A549 (cell line): ENCODE measurements at regions not wholly inside any gene's neighbourhood (a gene's known extent, or its start where the extent isn't known, plus 50 kb on each side); places are given as distances from the start of the nearest gene placed in this dataset.

ENCODE experiments used
- ATAC-seq, 2 experiments: fragments of 200-7000 bp in 1 of 2; fragments of >200 bp in 1 of 2; cut with Nextera tagmentation in 1 of 2; cut with Tn5 transposase in 1 of 2; 3 replicates each; pipeline versions ENCODE4 v1.8.0 to v1.9.1; 2018 to 2020; ENCODE audit warnings: mild to moderate bottlenecking in 1 of 2, moderate library complexity in 1 of 2
- CTCF ChIA-PET: fragments of 300-600 bp; sonication (Branson Sonifier 250); formaldehyde crosslinking; extraction: SDS; loops from one replicate; lab custom pipeline; 2021; ENCODE audit warnings: antibody characterized with exemption, inconsistent platforms; lab: Yijun Ruan, JAX
- POLR2A ChIA-PET: fragments of 350-600 bp; formaldehyde crosslinking; extraction: SDS; loops from one replicate; lab custom pipeline; 2021; ENCODE audit warnings: antibody characterized with exemption, inconsistent platforms; lab: Yijun Ruan, JAX
- DNase-seq, 2 experiments: peaks; one replicate each; pipeline versions ENCODE4 v3.0.0 to v3.0.0-alpha.2; 2011 to 2016; ENCODE audit warnings: low read depth in 1 of 2, low spot score in 1 of 2
- FAIRE-seq: peaks from 2 replicates; lab custom pipeline; 2011; peaks lifted over from hg19 to GRCh38; lab: Jason Lieb, UNC
- H3K27ac ChIP-seq, 2 experiments: fragments of >200 bp; sonication (Bioruptor Twin); formaldehyde crosslinking; 3 replicates each; pipeline ENCODE4 v1.5.1; 2016 to 2017
- H3K4me1 ChIP-seq: fragments of >200 bp; sonication (Bioruptor Twin); formaldehyde crosslinking; 3 replicates; pipeline ENCODE4 v1.6.1; 2016
- H3K4me2 ChIP-seq: fragments of >200 bp; sonication (Bioruptor Twin); formaldehyde crosslinking; 3 replicates; pipeline ENCODE4 v1.6.1; 2016
- H3K4me3 ChIP-seq: fragments of >200 bp; sonication (Bioruptor Twin); formaldehyde crosslinking; 3 replicates; pipeline ENCODE4 v1.5.1; 2016
- H3K9me3 ChIP-seq: fragments of >200 bp; sonication (Bioruptor Twin); formaldehyde crosslinking; 3 replicates; pipeline ENCODE4 v1.6.1; 2016
- BHLHE40 ChIP-seq: IDR thresholded peaks from 2 replicates; pipeline ENCODE4 v1.6.1; 2012; ENCODE audit warnings: low read depth, low read length, inconsistent platforms
- CEBPB ChIP-seq, 2 experiments: fragments of >200 bp in 1 of 2; sonication (Bioruptor Twin) in 1 of 2; formaldehyde crosslinking in 1 of 2; IDR thresholded peaks; 2 replicates each; pipeline ENCODE4 v1.6.1; 2012 to 2016
- CHD2 ChIP-seq: fragments of 150-350 bp; IDR thresholded peaks from 2 replicates; pipeline ENCODE4 v1.6.1; 2014; ENCODE audit warnings: low read length; ENCODE audit not compliant: partially characterized antibody
- EP300 ChIP-seq, 2 experiments: fragments of >200 bp; sonication (Bioruptor Twin); formaldehyde crosslinking; IDR thresholded peaks; 2 replicates in 1 of 2; 3 replicates in 1 of 2; pipeline ENCODE4 v1.6.1; 2016 to 2017
- HOXB13 ChIP-seq: fragments of 250-450 bp; sonication (Bioruptor Pico); IDR thresholded peaks from 2 replicates; pipeline ENCODE4 v1.5.0; 2020; ENCODE audit warnings: low read depth, mild to moderate bottlenecking, moderate library complexity
- KDM1A ChIP-seq: fragments of 200-600 bp; sonication (generic); IDR thresholded peaks from 2 replicates; pipeline ENCODE4 v1.6.1; 2016; ENCODE audit warnings: low read depth, mild to moderate bottlenecking
- KDM5A ChIP-seq: fragments of 200-600 bp; sonication (generic); IDR thresholded peaks from 2 replicates; pipeline ENCODE4 v1.6.1; 2016; ENCODE audit warnings: antibody characterized with exemption, mild to moderate bottlenecking
- MYC ChIP-seq: IDR thresholded peaks from 2 replicates; pipeline ENCODE4 v1.6.1; 2012; ENCODE audit warnings: mild to moderate bottlenecking, inconsistent platforms, low read length, improper control_type of control experiment, borderline replicate concordance
- NPAS2 ChIP-seq: fragments of 250-450 bp; sonication (Bioruptor Pico); IDR thresholded peaks from 2 replicates; pipeline ENCODE4 v1.8.0; 2022; ENCODE audit warnings: mild to moderate bottlenecking, moderate library complexity, borderline replicate concordance
- RAD21 ChIP-seq, 2 experiments: fragments of >200 bp in 1 of 2; sonication (Bioruptor Twin) in 1 of 2; formaldehyde crosslinking in 1 of 2; IDR thresholded peaks in 1 of 2; conservative IDR thresholded peaks in 1 of 2; 2 replicates in 1 of 2; 3 replicates in 1 of 2; pipeline ENCODE4 v1.6.1; 2012 to 2018; ENCODE audit warnings: inconsistent platforms in 1 of 2
- RARB ChIP-seq: fragments of 250-450 bp; sonication (Bioruptor Pico); IDR thresholded peaks from 2 replicates; pipeline ENCODE4 v1.8.0; 2021; ENCODE audit warnings: mild to moderate bottlenecking, moderate library complexity
- TFCP2L1 ChIP-seq: fragments of 250-450 bp; sonication (Bioruptor Pico); IDR thresholded peaks from 2 replicates; pipeline ENCODE4 v1.5.0; 2021; ENCODE audit warnings: mild to moderate bottlenecking
- ZC3H11A ChIP-seq: fragments of 450-650 bp; IDR thresholded peaks from 2 replicates; pipeline ENCODE4 v1.6.1; 2014; ENCODE audit warnings: antibody characterized with exemption, mild to moderate bottlenecking
- ZSCAN20 ChIP-seq: fragments of 250-450 bp; sonication (Bioruptor Pico); IDR thresholded peaks from 2 replicates; pipeline ENCODE4 v1.8.0; 2022; ENCODE audit warnings: mild to moderate bottlenecking, moderate library complexity
- WGBS: methylation state at CpG from one replicate; pipeline ENCODE4 v1.1.6; 2017; ENCODE audit errors: missing lambda C conversion rate; 5-methylcytosine and 5-hydroxymethylcytosine counted together
- TF ChIP-seq, protein P1 (sequence below): fragments of >200 bp; sonication (Bioruptor Twin); formaldehyde crosslinking; IDR thresholded peaks from 2 replicates; pipeline ENCODE4 v1.6.1; 2016
- TF ChIP-seq, protein P2 (sequence below): IDR thresholded peaks from 2 replicates; pipeline ENCODE4 v1.6.1; 2012
- TF ChIP-seq, protein P3 (sequence below): fragments of 250-450 bp; sonication (Bioruptor Pico); IDR thresholded peaks from 2 replicates; pipeline ENCODE4 v1.5.0; 2020; ENCODE audit warnings: low read depth, mild to moderate bottlenecking, moderate library complexity
- TF ChIP-seq, protein P4 (sequence below): IDR thresholded peaks from 2 replicates; pipeline ENCODE4 v1.6.1; 2012; ENCODE audit warnings: low read depth, borderline replicate concordance
- TF ChIP-seq, protein P5 (sequence below): fragments of >200 bp; sonication (Bioruptor Twin); formaldehyde crosslinking; IDR thresholded peaks from 3 replicates; pipeline ENCODE4 v1.6.1; 2016

DNA sequence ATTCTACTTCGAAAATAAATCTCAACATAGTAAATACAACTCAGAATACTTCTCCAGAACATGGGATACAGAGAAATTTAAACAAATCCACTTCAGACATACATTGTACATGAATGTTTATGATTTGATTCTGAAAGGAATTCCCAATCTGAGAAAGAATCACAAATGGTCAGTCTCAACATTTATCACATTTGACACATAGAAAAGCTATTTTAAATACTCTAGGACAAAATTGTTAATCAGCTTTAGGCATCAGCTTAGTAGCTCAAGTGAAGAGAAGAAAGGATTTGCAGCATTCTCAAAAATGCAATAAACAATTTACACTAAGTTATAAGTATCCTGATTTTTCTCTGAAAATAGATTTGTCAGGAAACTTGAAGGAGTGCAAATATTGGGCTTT is 184.8 kb downstream of the PTPRC start:
- ATAC-seq: no peak
- ChIA-PET CTCF (interaction anchor here (1.0 kb wide), 1 partner anchor 11 kb away, joined by 3 read pairs; no protein-coding TSS in a partner anchor), POLR2A (no interaction called here)
- no peak overlapping the region for H3K4me3 ChIP-seq
- TF ChIP-seq, protein P1, sequence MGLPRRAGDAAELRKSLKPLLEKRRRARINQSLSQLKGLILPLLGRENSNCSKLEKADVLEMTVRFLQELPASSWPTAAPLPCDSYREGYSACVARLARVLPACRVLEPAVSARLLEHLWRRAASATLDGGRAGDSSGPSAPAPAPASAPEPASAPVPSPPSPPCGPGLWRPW: no peak
- TF ChIP-seq RARB (CRISPR knock-in tag): no peak
- TF ChIP-seq KDM1A: no peak
- TF ChIP-seq BHLHE40: no peak
- H3K4me2 ChIP-seq: no peak overlapping the region
- no peaks in the 10 kb centered on the region for H3K4me1 ChIP-seq
- FAIRE-seq: no peak
- DNase-seq: no peak
- no peaks in the 10 kb centered on the region for H3K9me3 ChIP-seq
- WGBS: 30% methylated on average over 1 of the region's 1 CpG
- no peak overlapping the region for H3K27ac ChIP-seq

DNA sequence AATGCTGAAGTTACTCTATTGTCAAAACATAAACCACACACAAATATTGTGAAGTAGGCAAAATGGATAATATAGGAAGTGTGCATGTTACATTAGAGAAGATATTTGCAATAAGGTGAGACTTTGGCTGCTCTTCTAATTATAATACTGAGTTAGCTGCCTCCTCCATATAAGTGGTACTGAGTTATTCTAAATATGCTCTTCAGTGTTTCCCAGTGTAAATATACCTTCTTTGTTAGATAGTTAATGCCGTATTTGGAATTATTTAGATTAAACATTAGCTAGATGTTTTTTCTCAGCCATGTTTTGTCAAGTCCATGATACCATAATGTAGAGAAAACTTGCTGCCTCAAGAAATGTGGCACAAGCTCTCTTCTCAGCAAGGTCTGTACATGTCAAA is 186.4 kb downstream of the PTPRC start:
- Histone ChIP-seq H3K4me1 (no peaks in the 10 kb centered on the region), H3K4me3 (no peak overlapping the region), H3K4me2 (no peak overlapping the region), H3K9me3 (no peaks in the 10 kb centered on the region), H3K27ac (no peak overlapping the region)
- ChIA-PET POLR2A (no interaction called here), CTCF (no interaction called here)
- DNase-seq (no peak), FAIRE-seq (no peak), ATAC-seq (no peak)
- TF ChIP-seq, protein P2, sequence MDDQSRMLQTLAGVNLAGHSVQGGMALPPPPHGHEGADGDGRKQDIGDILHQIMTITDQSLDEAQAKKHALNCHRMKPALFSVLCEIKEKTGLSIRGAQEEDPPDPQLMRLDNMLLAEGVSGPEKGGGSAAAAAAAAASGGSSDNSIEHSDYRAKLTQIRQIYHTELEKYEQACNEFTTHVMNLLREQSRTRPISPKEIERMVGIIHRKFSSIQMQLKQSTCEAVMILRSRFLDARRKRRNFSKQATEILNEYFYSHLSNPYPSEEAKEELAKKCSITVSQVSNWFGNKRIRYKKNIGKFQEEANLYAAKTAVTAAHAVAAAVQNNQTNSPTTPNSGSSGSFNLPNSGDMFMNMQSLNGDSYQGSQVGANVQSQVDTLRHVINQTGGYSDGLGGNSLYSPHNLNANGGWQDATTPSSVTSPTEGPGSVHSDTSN: no peak
- TF ChIP-seq CHD2 (no peak), MYC (no peak), EP300 (IDR thresholded peaks at IDR 0.05) (no peak)
- TF ChIP-seq, protein P3, sequence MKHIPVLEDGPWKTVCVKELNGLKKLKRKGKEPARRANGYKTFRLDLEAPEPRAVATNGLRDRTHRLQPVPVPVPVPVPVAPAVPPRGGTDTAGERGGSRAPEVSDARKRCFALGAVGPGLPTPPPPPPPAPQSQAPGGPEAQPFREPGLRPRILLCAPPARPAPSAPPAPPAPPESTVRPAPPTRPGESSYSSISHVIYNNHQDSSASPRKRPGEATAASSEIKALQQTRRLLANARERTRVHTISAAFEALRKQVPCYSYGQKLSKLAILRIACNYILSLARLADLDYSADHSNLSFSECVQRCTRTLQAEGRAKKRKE: no peak
- WGBS: 19% methylated on average over 1 of the region's 1 CpG

DNA sequence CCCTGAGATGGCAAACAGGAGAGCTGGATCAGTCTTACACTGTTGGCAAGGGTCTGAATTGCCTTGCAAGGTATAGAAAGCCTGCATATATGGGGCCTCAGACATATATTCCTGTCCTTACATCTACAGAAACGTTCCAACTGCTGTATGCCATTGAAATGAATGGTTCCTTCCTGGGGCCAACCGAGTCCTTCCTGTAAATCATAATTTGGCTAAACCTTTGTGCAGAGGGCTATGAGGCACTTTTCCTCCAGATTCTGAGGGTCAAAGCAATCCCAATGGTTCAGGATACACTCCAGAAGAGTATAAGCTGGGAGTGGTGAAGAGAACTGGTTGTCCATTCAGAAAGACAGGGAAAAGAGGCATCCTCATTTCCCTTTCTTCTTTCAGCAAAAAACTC is 190.5 kb downstream of the PTPRC start:
- TF ChIP-seq HOXB13 (CRISPR knock-in tag): no peak
- TF ChIP-seq ZC3H11A: no peak
- TF ChIP-seq RAD21 (conservative IDR thresholded peaks at IDR 0.05 in 1 of 2, IDR thresholded peaks at IDR 0.05 in 1 of 2): no peak
- no peak for TF ChIP-seq TFCP2L1 (CRISPR knock-in tag)
- TF ChIP-seq, protein P4, sequence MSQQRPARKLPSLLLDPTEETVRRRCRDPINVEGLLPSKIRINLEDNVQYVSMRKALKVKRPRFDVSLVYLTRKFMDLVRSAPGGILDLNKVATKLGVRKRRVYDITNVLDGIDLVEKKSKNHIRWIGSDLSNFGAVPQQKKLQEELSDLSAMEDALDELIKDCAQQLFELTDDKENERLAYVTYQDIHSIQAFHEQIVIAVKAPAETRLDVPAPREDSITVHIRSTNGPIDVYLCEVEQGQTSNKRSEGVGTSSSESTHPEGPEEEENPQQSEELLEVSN: no peak
- no peak for TF ChIP-seq CEBPB (IDR thresholded peaks at IDR 0.05)
- no peak for TF ChIP-seq ZSCAN20 (CRISPR knock-in tag)
- TF ChIP-seq NPAS2 (CRISPR knock-in tag): no peak
- TF ChIP-seq, protein P5, sequence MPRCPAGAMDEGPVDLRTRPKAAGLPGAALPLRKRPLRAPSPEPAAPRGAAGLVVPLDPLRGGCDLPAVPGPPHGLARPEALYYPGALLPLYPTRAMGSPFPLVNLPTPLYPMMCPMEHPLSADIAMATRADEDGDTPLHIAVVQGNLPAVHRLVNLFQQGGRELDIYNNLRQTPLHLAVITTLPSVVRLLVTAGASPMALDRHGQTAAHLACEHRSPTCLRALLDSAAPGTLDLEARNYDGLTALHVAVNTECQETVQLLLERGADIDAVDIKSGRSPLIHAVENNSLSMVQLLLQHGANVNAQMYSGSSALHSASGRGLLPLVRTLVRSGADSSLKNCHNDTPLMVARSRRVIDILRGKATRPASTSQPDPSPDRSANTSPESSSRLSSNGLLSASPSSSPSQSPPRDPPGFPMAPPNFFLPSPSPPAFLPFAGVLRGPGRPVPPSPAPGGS: no peak
- no peak for TF ChIP-seq KDM5A
- no peak for ATAC-seq
- POLR2A ChIA-PET: no interaction called here

More for the DNA sequence above, 190.5 kb downstream of the PTPRC start:
- no peak for DNase-seq
- H3K9me3 ChIP-seq: no peaks in the 10 kb centered on the region
- 24% methylated on average over 2 of the region's 2 CpGs for WGBS
- no peak for FAIRE-seq
- no peaks in the 10 kb centered on the region for H3K4me1 ChIP-seq
- H3K4me2 ChIP-seq: no peak overlapping the region
- H3K4me3 ChIP-seq: no peak overlapping the region
- CTCF ChIA-PET: no interaction called here
- H3K27ac ChIP-seq: no peak overlapping the region
